Spinal cord (tissue), 9 donors: ENCODE measurements at regions not wholly inside any gene's neighbourhood (a gene's known extent, or its start where the extent isn't known, plus 50 kb on each side); places are given as distances from the start of the nearest gene placed in this dataset.

ENCODE experiments used
- DNase-seq, 6 donors: peaks; one replicate each; pipeline versions ENCODE4 v3.0.0 to v3.0.0-alpha.2; 2013 to 2015; ENCODE audit warnings: low spot score in 6 of 6, low read depth in 4 of 6
- H3K27ac ChIP-seq: one replicate; pipeline ENCODE4 v1.5.1; 2013; ENCODE audit warnings: low read depth, low read length, control low read depth
- H3K27me3 ChIP-seq: one replicate; pipeline ENCODE4 v1.6.1; 2013; ENCODE audit warnings: low read length; ENCODE audit not compliant: control insufficient read depth, insufficient read depth
- H3K36me3 ChIP-seq: one replicate; pipeline ENCODE4 v1.6.1; 2013; ENCODE audit warnings: low read length; ENCODE audit not compliant: control insufficient read depth, insufficient read depth
- H3K4me1 ChIP-seq: one replicate; pipeline ENCODE4 v1.6.1; 2013; ENCODE audit warnings: low read length; ENCODE audit not compliant: control insufficient read depth, insufficient read depth
- H3K4me3 ChIP-seq: one replicate; pipeline ENCODE4 v1.5.1; 2013; ENCODE audit warnings: low read depth, low read length, control low read depth
- H3K9me3 ChIP-seq: one replicate; pipeline ENCODE4 v1.6.1; 2013; ENCODE audit warnings: low read length; ENCODE audit not compliant: control insufficient read depth, insufficient read depth
- WGBS: methylation state at CpG from one replicate; pipeline ENCODE4 v1.1.5; 2013; ENCODE audit warnings: missing lambda C conversion rate; ENCODE audit not compliant: insufficient coverage; 5-methylcytosine and 5-hydroxymethylcytosine counted together
- donor health status: healthy.

DNA sequence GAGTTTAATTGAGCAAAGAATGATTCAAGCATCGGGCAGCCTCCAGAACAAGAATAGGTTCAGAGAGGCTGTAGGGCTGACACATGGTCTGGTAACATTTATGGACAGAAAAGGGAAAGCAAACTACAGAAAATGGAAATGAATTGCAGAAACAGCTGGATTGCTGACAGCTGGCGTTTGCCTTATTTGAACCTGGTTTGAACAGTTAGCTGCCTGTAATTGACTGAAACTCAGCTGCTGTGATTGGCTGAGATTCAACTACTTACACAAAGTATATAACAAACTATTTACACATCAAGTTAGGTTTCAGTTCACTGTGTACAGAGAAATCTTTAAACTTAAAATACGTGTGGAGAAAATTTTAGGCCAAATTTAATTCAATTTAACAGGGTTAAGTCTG lies 441.7 kb downstream of the PRELID2 start:
- Histone ChIP-seq H3K27ac (no peak overlapping the region), H3K4me1 (no peaks in the 10 kb centered on the region), H3K27me3 (no peaks in the 10 kb centered on the region), H3K9me3 (no peaks in the 10 kb centered on the region), H3K36me3 (no peaks in the 10 kb centered on the region), H3K4me3 (no peak overlapping the region)
- no peak for DNase-seq
- 86% methylated on average over 1 of the region's 3 CpGs for WGBS

DNA sequence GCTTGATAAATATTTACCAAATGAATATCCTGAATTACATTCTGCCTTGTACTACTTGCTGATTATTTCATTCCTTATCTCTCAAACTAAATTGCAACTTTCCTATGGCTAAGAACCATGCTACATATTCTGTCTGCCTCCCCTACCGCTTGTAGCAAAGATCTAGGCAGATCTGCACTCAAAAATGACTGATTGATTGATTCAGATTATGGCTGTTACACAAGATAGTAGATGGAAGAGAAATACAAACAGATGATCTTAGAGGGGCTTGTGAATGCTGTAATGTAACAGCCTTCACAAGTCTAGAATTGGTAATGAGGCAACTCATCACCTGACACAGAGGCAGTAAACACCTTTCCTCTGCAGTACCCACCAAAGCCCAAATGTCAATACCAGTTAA lies 446.1 kb downstream of the PRELID2 start:
- Histone ChIP-seq H3K4me1 (no peaks in the 10 kb centered on the region), H3K27ac (no peak overlapping the region), H3K4me3 (no peak overlapping the region), H3K36me3 (no peaks in the 10 kb centered on the region), H3K9me3 (no peaks in the 10 kb centered on the region), H3K27me3 (no peaks in the 10 kb centered on the region)
- no peak for DNase-seq
- WGBS, result no CpG with 5 or more reads among the region's 1 CpG

DNA sequence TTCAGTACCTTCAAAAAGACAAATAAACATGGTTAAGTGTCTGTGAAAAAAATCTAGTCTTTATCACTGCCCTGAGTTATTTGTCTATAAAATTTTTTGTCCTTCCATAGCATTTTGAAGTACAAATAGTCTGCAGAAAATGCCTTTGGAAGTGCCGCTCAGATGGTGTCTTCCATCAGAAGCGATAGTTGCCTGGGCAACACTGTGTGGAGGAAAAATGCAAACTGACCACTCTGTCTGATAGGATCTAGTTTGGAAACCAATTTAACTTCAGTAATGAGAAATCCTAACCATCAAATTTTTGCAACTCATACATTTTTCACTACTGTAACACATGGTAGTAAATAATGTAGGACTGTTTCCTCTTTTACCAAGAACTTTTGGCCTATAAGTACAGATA lies 449.9 kb downstream of the PRELID2 start:
- H3K36me3 ChIP-seq, result no peaks in the 10 kb centered on the region
- no peak overlapping the region for H3K27ac ChIP-seq
- no peaks in the 10 kb centered on the region for H3K4me1 ChIP-seq
- DNase-seq, result no peak
- WGBS, result no CpG with 5 or more reads among the region's 2 CpGs
- H3K9me3 ChIP-seq, result peaks cover 2% of the 10 kb centered on the region
- H3K27me3 ChIP-seq, result no peaks in the 10 kb centered on the region
- H3K4me3 ChIP-seq, result no peak overlapping the region

DNA sequence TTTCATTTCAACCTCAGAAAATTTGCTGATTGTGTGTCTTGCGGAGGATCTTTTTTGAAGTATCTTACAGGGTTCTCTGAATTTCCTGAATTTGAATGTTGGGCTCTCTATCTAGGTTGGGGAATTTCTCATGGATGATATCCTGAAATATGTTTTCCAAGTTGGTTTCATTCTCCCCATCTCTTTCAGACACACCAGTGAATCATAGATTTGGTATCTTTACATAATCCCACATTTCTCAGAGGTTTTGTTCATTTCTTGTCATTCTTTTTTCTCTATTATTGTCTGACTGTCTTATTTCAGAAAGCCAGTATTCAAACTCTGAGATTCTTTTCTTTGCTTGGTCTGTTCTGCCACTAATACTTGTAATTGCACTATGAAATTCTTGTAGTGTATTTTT lies 456.9 kb downstream of the PRELID2 start:
- DNase-seq, result no peak
- Histone ChIP-seq H3K4me1 (no peaks in the 10 kb centered on the region), H3K4me3 (no peak overlapping the region), H3K27ac (no peak overlapping the region), H3K36me3 (no peaks in the 10 kb centered on the region), H3K9me3 (peaks cover 2% of the 10 kb centered on the region), H3K27me3 (no peaks in the 10 kb centered on the region)
- no CpG with 5 or more reads among the region's 1 CpG for WGBS

DNA sequence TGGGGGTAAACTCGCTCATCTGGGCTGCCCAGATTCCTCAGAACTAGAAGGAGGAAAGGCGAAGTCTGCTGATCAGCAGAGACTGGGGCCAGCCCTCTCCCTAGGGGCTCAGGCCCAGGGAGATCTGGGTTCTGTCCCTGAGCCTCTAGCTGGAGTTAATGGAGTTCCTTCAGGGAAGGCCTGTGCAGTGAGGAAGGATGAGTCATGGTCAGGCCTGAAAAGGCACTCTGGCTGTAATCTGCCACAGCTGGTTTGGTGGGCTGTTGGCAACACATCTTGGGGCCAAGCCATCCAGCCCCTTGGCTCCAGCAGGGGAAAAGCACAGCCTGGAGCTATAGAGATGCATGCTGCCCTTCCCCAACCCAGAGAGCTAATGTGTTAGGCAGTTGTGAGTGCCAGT lies 459.6 kb downstream of the PRELID2 start:
- Histone ChIP-seq H3K4me3 (no peak overlapping the region), H3K27me3 (no peaks in the 10 kb centered on the region), H3K9me3 (no peaks in the 10 kb centered on the region), H3K27ac (no peak overlapping the region), H3K4me1 (no peaks in the 10 kb centered on the region), H3K36me3 (no peaks in the 10 kb centered on the region)
- whole genome bisulfite sequencing, result 79% methylated on average over 2 of the region's 2 CpGs
- no peak for DNase-seq

DNA sequence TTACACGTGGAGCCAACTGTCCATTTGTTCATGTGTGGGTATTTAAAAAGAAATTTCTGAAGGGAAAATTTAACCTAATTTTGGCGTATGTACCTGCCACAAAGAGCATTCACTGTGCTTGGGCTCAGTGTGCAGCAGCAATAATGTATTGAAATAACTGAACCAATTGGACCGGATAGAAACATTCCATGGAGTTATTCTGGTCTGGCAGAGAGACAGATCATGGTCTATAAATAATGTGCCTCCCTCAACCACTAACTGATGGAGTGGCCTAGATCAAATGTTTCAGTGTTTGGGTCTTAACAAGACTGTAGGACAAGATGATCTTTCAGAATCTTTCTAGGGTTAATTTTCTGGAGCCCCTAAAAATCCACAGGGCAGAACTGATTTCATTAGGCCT lies 469.7 kb downstream of the PRELID2 start:
- H3K27ac ChIP-seq, result no peak overlapping the region
- no peaks in the 10 kb centered on the region for H3K36me3 ChIP-seq
- no peaks in the 10 kb centered on the region for H3K4me1 ChIP-seq
- no peaks in the 10 kb centered on the region for H3K9me3 ChIP-seq
- DNase-seq, result no peak
- no CpG with 5 or more reads among the region's 3 CpGs for WGBS
- no peak overlapping the region for H3K4me3 ChIP-seq
- H3K27me3 ChIP-seq, result no peaks in the 10 kb centered on the region

DNA sequence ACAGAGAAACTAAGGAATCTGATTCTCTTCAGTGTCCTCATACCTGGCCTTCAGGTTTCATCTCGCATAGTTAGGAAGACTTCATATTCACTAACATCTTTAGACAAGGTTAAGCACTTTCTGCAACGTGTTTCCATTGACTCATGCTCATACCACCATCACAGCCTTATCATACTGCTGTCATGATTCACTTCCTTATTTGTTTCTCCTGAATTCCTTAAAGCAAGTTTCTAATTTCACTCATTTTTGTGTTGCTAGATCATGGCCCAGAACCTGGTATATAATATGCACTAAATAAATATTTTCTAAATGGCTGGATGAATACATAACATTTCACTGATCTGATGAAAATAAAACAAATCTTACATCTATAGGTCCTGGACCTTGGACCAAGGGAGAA lies 472.9 kb downstream of the PRELID2 start:
- 87% methylated on average over 2 of the region's 2 CpGs for WGBS
- Histone ChIP-seq H3K27ac (no peak overlapping the region), H3K36me3 (no peaks in the 10 kb centered on the region), H3K27me3 (no peaks in the 10 kb centered on the region), H3K4me1 (no peaks in the 10 kb centered on the region), H3K4me3 (no peak overlapping the region), H3K9me3 (no peaks in the 10 kb centered on the region)
- DNase-seq, result no peak

DNA sequence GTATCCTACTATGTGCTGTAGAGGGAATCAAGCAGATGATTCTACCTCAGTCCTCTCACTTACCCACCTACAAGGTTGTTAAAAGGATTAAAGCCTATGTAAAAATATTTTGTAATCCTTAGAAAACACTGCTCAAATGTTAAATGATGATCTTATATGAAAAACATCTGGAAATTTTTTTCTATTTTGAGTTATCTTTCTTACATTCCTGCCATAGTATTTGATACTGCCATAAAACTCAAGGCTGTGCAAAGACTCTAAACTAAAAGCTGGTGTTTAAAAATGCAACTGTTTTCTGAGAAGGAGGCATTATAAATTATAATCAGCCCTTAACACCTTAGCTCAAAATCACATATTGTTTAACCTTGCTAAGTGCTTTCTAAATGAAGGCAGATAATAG lies 474.2 kb downstream of the PRELID2 start:
- Histone ChIP-seq H3K4me3 (no peak overlapping the region), H3K36me3 (no peaks in the 10 kb centered on the region), H3K27me3 (no peaks in the 10 kb centered on the region), H3K27ac (no peak overlapping the region), H3K4me1 (no peaks in the 10 kb centered on the region), H3K9me3 (no peaks in the 10 kb centered on the region)
- no peak for DNase-seq

DNA sequence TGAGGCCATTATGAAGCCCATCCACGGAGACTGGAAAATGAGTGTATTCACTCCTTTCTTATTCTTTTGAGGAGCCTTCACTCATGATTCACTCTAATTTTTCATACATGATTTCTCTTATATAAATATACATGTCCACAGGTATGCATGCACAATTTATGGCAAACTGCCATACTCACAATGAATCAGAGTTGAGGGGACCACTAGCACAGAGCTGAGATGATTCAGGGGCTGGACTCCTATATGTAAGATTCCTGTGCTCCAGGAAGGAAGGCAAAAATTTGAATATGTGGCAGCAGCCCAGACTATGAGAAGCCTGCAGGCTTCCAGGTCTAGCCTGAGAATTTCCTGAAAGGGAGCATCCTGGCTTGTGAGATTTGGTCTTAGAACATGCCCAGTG lies 484.6 kb downstream of the PRELID2 start:
- Histone ChIP-seq H3K27ac (no peak overlapping the region), H3K4me3 (no peak overlapping the region), H3K4me1 (no peaks in the 10 kb centered on the region), H3K27me3 (no peaks in the 10 kb centered on the region), H3K9me3 (no peaks in the 10 kb centered on the region), H3K36me3 (no peaks in the 10 kb centered on the region)
- DNase-seq, result no peak
- no CpG with 5 or more reads among the region's 1 CpG for WGBS

DNA sequence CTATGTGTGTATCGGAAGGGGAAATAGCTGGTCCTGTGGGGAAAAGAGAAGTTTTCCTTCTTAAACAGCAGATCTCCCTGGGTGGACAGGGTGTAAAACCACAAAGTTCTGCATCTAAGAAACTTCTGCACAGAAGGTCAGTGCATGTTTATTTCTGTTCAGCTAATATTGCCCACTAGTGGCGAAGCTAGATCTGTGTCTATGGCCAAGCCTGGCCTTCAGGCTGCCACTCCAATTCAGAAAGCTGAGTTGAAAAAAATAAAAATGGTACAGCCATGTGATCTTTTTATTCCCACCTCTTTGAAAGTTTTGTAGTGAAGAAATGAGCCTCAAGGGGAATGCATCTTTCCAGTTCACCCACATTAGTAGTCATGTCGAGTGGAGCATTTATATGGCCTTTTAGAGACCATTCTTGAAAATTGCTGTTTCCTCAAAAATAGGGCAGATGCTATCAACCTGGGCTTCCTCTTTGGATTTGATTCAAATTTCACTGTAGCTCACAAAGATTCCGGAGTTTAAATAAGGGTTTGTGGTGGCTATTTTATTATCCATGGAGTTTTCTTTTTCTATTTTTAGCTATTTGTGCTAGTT lies 488.0 kb downstream of the PRELID2 start:
- no peak overlapping the region for H3K27ac ChIP-seq

More for the DNA sequence above, 488.0 kb downstream of the PRELID2 start:
- WGBS, result no CpG with 5 or more reads among the region's 4 CpGs
- H3K27me3 ChIP-seq, result no peaks in the 10 kb centered on the region
- no peaks in the 10 kb centered on the region for H3K36me3 ChIP-seq
- no peaks in the 10 kb centered on the region for H3K4me1 ChIP-seq
- no peaks in the 10 kb centered on the region for H3K9me3 ChIP-seq
- H3K4me3 ChIP-seq, result no peak overlapping the region
- peak in 3 of 6 donors; percentile 4 to 51 (median 27) for DNase-seq
